G401 (cell line): ENCODE measurements at regions not wholly inside any gene's neighbourhood (a gene's known extent, or its start where the extent isn't known, plus 50 kb on each side); places are given as distances from the start of the nearest gene placed in this dataset.

Source experiments
- DNase-seq: peaks from one replicate; pipeline ENCODE4 v3.0.0-alpha.2; 2015; ENCODE audit warnings: low spot score
- in situ Hi-C: cut with HindIII; loops from 2 replicates; pipeline ENCODE4 v1.10.0; 2016; ENCODE audit warnings: low sequenced_read_pairs, mixed read lengths

DNA sequence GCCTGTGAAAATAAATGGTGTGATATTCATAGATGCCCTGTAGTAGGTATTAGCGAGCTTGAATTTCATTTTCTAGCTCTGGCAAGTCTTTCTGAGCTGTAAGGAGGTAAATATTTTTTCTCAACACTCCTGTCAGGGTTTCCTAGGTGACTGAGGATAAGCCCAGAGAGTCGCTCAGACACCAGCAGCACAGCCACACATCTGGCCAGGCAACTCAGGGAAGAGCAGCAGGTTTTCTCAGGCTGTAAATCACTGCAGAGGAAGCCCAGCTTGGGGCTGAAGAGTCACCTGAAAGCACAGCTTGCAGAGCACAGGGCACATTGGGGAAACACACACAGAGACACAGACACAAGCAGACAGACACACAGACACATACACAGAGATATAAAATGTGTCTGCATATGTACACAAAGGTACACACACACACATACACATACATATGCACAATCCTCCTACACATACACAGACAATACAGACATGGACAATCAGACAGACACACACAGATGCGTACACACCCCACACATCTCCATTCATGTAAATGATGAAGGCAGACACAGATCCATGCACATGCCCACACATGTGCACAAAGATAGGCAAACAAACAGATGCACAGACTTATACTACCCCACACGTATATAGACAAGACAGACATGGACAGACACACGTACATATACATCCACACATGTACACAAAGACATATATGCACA, 232.0 kb upstream of the TMTC1 start:
- no peak for DNase-seq
- in situ Hi-C loops = no loop called here

DNA sequence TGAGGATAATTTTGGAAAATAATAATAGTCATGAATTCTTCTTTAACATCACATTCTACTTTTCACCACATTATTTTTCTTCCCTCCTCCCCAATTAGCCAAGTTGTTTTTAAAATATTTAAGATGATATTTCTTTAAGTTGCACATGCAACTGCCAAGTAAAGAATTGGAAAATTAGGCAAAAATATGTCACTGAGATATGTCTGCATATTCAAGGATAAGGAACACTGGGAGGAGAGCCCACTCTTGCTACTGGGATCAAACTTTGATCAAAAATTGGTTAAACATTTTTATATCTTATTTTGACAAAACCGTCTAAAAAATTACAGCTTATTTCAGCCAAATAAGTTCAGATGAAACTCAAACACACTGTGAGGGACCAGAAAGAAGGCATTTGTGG, 231.2 kb upstream of the TMTC1 start:
- no peak for DNase-seq
- in situ Hi-C loops = no loop called here

DNA sequence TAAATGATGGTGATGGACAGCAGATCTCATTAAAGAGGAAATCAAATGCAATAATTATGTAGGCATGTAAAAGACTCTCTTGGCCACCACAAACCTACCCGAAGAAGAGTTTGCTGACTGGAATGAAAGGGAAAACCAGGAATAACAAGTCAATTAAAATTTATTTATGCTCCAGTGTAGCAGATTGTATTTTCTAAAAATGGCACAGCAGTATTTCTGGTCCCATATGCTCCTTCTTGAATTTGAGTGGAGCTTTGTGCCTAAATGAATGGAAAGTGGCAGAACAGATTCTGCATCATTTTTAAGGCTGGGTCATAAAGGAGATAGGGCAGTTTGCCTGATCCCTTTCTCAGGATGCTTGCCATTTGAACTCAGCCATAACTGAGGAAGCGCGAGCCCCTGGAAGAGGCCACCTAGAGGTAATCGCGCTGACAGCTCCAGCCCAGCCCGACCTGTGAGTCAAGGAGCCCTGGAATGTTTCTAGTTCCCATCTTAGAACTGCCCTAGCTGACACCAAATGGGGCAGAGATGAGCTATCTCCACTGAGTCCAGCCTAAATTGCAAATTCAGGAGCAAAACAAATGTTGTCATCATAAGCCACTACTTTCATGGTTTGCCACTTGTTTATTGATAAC, 229.2 kb upstream of the TMTC1 start:
- in situ Hi-C loops = no loop called here
- no peak for DNase-seq

DNA sequence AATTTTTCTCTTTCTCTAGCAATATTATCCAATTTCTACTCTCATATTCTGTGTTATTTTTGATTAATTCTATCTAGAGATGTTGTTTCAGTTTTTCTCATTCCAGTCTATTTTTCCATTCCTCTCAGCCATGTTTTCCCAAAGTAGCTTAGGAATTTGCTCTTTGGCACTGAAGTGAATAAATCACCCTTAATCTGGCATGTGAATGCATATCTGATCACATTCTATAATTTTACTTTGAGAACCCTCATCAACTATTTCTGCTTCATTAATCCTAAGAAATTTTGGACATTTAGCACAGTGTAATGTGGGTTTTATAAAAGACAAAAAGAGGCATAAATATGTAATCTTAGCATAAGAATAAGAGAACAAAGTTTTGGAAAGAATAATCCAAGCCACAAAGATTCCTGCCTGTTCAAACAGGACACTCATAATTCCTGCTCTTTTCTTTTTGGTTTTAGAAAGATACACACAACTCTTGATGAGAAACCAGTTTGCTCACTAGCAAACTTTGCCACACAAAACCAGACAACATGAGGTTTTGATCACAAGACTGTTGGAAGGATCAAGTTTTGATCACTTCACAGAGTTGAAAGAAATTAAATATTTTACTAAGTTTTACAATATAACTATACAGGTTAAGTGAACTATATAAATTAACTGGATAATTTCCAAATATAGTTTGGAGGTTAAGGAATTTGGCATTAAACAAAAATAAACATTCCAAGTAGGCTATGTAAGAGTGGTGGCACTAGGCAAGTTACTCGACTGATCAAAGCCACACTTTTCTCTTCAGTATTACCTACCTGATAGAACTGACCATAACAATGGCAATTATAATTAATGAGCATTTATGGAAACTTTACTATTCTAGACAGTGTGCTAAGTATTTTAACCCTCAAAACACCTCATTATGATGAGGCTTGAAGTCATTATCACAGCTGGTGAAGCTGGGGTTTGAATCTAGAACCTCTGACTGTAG, 226.6 kb upstream of the TMTC1 start:
- DNase-seq = no peak
- in situ Hi-C loops = no loop called here

DNA sequence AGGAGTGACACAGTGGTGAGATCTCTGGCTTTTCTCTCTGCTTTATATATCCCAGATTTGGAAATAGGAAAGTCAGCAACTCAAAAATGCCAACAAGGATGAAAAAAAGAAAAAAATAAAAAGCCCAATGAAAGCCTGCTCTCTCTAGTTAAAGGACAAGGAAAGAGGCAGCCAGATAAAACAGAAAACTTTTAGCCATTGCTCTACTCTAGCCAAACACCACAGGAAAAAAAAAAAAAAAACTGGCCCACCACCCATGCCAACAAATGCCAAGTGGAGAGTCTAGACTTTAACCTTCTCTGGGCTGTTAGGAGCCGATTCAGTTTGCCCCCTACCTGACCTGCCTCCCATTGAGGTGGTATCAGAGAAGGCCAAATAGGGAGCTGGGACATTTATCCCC, 222.3 kb upstream of the TMTC1 start:
- no peak for DNase-seq
- in situ Hi-C loops = no loop called here

DNA sequence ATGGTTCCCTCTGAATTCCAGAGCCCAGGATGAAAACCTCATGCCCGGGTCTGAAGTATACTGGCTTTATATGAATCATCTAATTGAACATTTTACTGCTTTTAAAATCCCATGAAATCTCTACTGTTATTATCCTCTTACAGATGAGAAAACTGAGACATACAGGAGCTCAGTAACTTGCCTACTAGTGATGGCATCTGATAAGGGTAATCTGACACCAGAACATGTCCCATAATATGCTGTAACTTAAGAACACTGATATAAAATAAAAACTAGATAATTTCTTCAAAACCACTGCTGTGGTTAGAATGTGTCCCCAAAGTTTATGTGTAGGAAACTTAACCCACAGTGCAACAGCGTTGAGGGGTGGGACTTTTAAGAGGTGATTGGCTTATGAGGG, 219.6 kb upstream of the TMTC1 start:
- in situ Hi-C loops = no loop called here

DNA sequence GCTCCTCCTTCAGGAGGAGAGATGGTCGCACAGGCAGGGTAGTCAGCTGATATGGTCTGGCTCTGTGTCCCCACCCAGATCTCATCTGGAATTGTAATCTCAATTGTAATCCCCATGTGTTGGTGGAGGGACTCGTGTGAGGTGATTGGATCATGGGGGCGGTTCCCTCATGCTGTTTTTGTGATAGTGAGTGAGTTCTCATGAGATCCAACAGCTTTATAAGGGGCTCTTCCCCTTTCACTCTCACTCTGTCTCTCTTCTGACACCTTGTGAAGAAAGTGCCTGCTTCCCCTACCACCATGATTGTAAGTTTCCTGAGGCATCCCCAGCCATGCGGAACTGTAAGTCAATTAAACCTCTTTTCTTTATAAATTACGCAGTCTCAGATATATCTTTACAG, 218.9 kb upstream of the TMTC1 start:
- no peak for DNase-seq
- in situ Hi-C loops = no loop called here

More for the DNA sequence above, 219.6 kb upstream of the TMTC1 start:
- no peak for DNase-seq

DNA sequence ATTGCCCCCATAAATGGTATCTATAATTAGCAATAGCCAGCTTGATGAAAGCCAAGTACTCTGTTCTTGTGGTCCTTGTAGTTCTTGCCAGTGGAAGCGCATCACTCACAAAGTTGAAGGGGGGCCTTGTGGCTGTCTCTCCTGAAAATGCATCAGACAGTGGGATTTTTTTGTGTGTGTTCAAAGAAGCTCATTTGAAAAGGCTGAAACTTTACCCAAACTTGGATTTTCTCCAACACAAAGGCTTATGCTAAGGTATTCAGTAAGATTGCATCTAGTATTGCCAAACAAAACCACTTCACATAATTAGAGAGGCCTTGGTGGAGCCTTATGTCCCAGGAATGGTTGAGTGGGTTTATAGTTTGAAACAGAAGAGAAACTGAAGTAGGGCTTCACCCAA, 216.7 kb upstream of the TMTC1 start:
- in situ Hi-C loops = no loop called here
- no peak for DNase-seq

DNA sequence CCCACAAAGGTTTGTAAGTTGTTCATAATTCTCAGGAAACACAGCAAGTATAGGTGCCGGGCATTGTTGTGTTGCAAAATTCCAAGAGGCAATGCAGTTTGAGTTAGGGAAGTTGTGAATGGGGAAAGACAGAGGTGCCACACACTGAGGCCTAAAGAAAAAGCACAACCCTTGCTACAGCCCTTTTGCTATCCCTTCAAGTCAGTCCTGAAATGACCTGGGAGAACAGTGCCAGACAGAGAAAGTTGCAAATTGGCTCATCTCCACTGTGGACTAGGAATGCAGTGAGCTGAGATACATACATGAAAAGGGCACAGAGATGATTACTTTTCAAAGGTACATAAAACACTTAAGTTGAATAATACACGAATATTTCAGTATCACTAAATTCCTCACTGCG, 213.3 kb upstream of the TMTC1 start:
- DNase-seq = no peak
- in situ Hi-C loops = no loop called here

DNA sequence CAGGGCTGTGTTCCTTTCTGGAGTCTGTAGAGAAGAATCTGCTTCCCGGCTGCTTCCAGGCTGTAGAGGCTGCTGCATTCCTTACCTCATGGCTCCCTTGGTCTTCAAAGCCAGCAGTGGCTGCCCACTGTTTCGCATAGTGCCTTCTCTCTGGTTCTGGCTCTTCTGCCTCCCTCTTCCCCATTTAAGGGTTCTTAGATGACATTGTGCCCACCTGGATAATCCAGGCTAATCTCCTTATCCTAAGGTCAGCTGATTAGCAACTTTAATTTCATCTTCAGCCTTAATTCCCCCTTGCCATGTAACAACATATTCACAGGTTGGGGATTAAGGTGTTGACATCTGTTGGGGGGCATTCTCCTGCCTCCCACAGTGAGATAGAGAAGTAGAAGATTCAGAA, 208.6 kb upstream of the TMTC1 start:
- in situ Hi-C loops = no loop called here

DNA sequence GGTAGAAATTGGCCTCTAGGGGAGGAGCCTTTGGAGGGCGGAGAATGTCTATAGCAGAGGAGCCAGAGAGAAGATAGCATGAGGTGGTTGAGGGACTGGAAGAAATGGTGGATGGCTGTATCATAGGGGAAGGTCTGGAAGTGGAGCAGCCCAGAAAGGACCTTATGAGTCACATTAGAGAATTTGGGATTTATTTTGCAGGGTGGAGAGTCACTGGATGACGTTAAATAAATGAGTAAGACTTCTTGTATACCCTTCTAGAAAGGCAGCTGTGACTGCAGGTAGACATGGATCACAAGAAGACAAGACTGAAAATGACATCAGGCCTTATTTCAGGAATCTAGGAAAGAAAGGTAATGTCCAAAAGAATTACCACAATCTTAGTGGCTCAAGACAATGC, 208.2 kb upstream of the TMTC1 start:
- DNase-seq = no peak
- in situ Hi-C loops = no loop called here

More for the DNA sequence above, 208.6 kb upstream of the TMTC1 start:
- DNase-seq = no peak

DNA sequence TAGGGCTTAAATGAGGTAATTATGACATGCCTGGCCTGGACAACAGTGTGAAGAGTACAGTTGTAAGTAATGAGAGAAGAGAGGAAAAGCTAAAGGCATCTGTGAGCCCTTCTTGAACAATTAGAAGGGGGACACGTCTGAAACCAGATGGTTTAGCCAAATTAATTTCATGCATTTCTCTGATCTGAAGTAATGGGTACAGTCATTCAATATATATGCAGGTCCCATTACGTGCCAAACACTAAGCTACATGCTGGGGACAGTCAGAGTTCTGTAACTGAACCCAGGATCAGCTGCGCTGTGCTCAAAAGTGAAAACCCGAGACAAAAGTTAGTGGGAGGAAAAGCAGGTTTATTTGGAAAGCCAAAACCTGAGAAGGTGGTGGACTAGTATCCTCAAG, 207.2 kb upstream of the TMTC1 start:
- in situ Hi-C loops = no loop called here
- no peak for DNase-seq

DNA sequence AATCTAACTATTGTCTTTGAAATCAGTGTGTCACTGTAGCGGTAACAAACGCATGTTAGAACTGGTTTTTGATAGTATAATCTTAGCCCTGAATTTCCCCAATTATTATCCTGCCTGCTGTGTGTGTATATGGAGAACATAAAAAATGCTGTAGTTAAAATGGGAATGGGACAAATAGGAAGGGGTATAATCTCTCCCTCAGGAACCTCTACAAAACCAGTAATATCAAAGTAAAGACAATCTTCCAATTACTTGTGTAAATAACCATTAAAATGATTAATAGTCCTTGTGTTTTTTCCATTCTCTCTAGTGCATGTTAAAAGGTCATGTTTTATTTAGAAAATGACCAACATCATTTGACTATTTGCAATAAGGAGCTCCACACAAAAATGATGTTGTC, 200.1 kb upstream of the TMTC1 start:
- DNase-seq = no peak
- in situ Hi-C loops = no loop called here

DNA sequence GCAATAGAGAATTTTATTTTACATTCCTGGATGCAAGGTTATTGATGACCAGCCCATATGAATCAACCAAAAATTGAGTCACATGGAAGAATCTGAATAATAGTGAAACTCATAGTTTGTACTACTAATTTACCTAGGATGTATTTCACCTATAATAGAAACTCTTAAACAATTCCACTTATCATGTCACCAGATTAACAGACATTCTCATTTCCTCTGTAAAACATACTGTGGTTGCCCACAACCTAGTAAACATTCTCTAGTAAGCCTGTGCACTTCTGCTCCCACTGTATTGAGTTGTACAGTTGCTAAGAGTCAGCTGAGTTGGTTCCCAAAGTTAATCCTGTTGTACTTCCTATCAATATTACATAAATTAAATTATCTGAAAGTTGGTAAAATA, 196.6 kb upstream of the TMTC1 start:
- in situ Hi-C loops = no loop called here
- DNase-seq = no peak

DNA sequence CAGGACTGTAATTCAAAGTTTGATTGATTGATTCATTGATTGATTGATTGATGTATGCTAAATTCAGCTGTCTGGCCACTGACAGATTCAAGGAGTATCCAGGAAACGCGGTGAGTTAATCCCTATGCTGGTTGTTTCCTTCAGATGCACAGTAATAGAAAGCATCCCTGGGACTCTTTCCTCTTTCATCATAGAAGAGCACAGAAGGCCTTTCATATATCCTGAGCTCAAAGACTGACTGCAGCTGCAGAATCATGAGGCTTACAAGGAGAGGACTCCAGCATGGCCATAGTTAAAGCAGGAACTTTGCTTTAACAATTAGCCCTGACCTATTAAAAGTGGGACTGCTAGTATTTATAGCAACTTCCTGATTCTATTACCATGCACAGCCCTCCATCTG, 187.7 kb upstream of the TMTC1 start:
- in situ Hi-C loops = no loop called here
- no peak for DNase-seq

DNA sequence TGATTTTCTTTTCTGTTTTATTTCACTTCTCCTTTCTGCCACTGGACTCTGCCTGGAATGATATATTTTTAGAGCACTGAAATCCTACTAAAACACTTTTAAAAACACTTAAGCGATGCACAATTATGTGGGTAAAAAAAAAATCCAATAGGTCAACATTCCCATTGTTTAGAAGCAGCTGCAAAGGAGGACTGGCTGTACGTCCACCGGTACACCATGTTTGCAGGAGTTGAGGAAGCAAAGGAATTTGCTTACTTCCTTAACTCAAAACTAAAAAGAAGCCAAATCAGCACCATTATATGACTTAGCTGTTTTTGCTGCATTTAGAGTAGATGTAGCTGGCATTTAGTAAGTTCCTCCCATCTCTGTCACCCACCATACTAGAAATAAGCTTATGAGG, 186.8 kb upstream of the TMTC1 start:
- no peak for DNase-seq
- in situ Hi-C loops = no loop called here

DNA sequence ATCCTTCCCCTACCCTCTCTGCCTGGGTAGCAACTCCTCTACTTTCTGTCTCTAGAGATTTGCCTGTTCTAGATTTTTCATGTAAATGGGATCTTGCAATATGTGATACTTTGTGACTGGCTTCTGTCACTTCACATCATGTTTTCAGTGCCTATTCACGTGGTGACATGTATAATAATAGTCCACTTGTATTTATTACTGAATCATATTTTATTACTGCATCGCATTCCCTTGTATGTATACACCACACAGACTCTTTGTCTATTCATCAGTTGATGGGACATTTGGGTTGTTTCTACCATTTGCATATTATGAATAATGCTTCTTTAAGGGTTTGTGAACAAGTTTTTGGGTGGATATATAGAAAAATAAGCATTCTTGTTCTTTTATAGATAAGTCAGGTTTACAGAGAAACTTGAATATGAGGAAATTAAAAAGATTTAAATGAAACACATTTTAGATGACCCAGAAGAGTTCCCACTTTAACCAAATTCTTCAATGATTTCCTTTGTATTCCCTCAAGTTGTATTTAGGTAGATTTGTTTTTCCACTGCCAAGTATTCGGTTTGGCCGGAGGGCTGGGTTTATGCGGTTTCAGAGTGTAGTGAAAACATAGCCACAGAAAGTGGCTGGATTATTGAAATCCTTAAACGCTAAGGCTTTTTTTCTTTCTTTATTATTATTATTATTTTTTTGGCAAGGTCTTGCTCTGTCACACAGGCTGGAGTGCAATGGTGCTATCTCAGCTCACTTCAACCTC, 178.7 kb upstream of the TMTC1 start:
- in situ Hi-C loops = no loop called here
- no peak for DNase-seq

DNA sequence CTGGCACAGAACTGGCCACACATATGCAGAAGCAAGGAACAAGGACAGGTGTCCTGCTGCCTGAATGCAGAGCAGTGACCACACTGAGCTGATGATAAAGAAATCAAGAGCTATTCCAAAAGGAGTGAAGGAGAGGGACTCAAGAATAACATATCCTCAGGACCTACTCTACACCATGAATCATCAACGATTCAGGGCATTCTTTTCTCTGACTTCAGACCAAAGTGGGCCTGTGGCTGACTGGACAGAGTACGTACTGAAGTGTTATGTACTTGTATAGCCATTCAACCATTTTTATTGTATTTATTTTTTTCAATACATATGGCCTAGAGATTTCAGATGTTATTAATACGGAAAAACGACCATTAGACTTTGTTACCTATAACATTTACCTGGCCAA, 177.5 kb upstream of the TMTC1 start:
- DNase-seq = no peak
- in situ Hi-C loops = no loop called here

DNA sequence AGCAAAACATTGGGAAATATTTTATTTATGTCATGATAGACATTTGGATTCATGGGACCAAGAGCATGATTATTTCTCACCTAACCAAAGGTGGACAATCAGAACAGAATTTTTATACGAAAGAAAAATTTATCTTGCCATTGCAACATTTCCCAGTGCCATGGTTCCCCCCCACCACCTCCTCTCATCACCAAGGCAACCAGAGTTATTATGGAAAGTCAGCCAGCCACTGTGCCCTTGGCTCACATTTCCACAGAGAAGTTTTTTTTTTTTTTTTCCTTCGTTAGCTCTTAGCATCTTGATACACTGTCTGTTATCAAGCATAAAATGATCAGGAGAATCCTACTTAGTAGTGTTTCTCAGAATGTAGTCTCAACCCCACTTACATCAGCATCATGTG, 176.4 kb upstream of the TMTC1 start:
- in situ Hi-C loops = no loop called here

DNA sequence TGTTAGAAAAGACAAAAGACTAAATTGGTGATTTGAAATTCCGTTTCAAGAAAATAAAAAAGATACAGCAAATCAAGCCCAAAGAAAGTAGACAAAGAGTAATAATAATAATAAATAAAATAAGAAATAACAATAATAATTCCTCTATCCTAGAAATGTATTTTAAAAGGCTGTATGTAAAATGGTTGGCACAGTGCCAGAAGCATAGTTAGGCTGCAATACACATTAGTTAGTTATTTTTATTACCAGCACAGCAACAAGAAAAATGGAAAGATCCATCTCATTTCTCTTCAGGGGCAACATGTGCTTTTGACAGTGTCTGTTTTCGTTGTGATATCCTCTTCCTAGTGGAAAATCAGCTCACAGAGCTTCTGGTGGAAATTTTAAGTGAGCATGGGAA, 174.1 kb upstream of the TMTC1 start:
- peak; percentile 7 for DNase-seq
- in situ Hi-C loops = no loop called here

More for the DNA sequence above, 176.4 kb upstream of the TMTC1 start:
- no peak for DNase-seq
